Aorta (tissue), 5 donors: ENCODE measurements at regions not wholly inside any gene's neighbourhood (a gene's known extent, or its start where the extent isn't known, plus 50 kb on each side); places are given as distances from the start of the nearest gene placed in this dataset.

ENCODE experiments used
- ATAC-seq: fragments of 200-7000 bp; cut with Tn5 transposase; one replicate; pipeline ENCODE4 v1.9.1; 2022; ENCODE audit warnings: moderate library complexity; ENCODE audit not compliant: low FRiP score
- DNase-seq, 2 donors: peaks; one replicate each; pipeline ENCODE4 v3.0.0-alpha.2; 2020
- H3K27ac ChIP-seq, 2 donors: one replicate each; pipeline ENCODE4 v1.5.1; 2013; ENCODE audit warnings: low read length in 2 of 2, mild to moderate bottlenecking in 2 of 2, moderate library complexity in 2 of 2, control low read depth in 1 of 2, inconsistent platforms in 1 of 2, low read depth in 1 of 2
- H3K27me3 ChIP-seq, 2 donors: one replicate each; pipeline ENCODE4 v1.6.1; 2013; ENCODE audit warnings: control low read depth in 1 of 2, low read length in 1 of 2, mild to moderate bottlenecking in 1 of 2, moderate library complexity in 1 of 2; ENCODE audit not compliant: insufficient read depth in 2 of 2, control insufficient read depth in 1 of 2
- H3K36me3 ChIP-seq, 2 donors: one replicate each; pipeline ENCODE4 v1.6.1; 2013; ENCODE audit warnings: control low read depth in 1 of 2, low read length in 1 of 2, mild to moderate bottlenecking in 1 of 2; ENCODE audit not compliant: insufficient read depth in 2 of 2, control insufficient read depth in 1 of 2
- H3K4me1 ChIP-seq, 2 donors: one replicate each; pipeline ENCODE4 v1.6.1; 2013; ENCODE audit warnings: low read length in 2 of 2, control low read depth in 1 of 2, mild to moderate bottlenecking in 1 of 2, moderate library complexity in 1 of 2; ENCODE audit not compliant: insufficient read depth in 2 of 2, control insufficient read depth in 1 of 2
- H3K4me3 ChIP-seq, 2 donors: one replicate each; pipeline ENCODE4 v1.5.1; 2013; ENCODE audit warnings: low read length in 2 of 2, control low read depth in 1 of 2, mild to moderate bottlenecking in 1 of 2
- H3K9me3 ChIP-seq: one replicate; pipeline ENCODE4 v1.6.1; 2013; ENCODE audit warnings: mild to moderate bottlenecking, low read length; ENCODE audit not compliant: control insufficient read depth
- WGBS, 2 donors: extraction: QIAGEN DNeasy Blood & Tissue Kit; methylation state at CpG; one replicate each; pipeline ENCODE4 v1.1.7; 2013; 5-methylcytosine and 5-hydroxymethylcytosine counted together
- intact Hi-C, 2 donors: fragments of 100-400 bp; cut with DNase I; formaldehyde crosslinking; loops; one replicate each; pipeline versions ENCODE4 v1.14.2 to v1.15.0; 2022
- donor health status: healthy with polysubstance abuse.
- donor health status: Bipolar disorder and iron deficiency.
- donor health status: DM: no; HTN: no; CAD: no.
- donor health status: DM: no; HTN: no; CAD: no.
- donor health status: DM: yes; HTN: yes; CAD: no.

DNA sequence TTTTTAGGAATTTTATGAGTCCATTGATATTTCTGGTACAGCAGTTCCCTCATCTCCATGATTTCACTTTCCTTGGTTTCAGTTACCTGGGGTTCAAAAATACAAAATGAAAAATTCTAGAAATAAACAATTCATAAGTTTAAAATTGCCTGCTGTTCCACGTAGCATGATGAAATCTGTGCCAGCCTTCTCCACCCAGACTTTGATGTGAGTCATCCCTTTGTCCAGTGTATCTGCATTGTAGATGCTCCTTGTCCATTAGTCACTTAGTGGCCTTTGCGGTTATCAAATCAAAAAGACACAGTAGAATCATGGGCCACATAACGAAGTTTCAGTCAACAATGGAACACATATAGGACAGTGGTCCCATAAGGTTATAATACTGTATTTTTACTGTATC, 286.9 kb downstream of the PTEN start:
- WGBS, 2 donors: 94 to 95% methylated on average over 3 of the region's 3 CpGs
- Histone ChIP-seq H3K4me3 (no peak overlapping the region), H3K27ac (no peak overlapping the region), H3K9me3 (no peaks in the 10 kb centered on the region), H3K27me3 (no peaks in the 10 kb centered on the region), H3K36me3 (no peaks in the 10 kb centered on the region), H3K4me1 (peaks cover 2 to 4% of the 10 kb centered on the region in 2 donors)
- intact Hi-C loops: loop anchor here in 1 of 2 donors (5.0 to 10.0 kb wide), 2 partner anchors 96 to 288 kb away; partner anchors contain the start of genes KLLN and PTEN
- ATAC-seq: no peak
- no peak for DNase-seq

DNA sequence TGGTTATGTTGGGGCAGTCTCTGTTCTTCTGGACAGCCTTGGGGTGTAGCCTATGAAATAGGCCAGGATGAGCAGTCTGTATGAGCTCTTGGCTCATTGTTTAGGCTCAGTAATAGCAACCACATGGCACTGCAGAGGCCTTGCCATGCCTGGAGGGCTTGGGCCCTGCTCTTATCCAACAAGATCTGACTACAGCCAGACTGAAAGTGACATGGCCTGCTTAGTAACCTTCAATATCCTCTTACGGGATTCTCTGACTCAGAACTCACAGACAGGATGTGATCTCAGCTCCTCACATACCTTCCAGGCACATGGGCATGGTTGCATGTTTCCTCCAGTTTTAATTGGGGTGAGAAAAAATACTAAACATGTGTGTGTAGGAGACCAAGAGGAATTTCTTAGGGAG, 289.3 kb downstream of the PTEN start:
- no peaks in the 10 kb centered on the region for H3K36me3 ChIP-seq
- ATAC-seq (peak; percentile 48), DNase-seq (peak in 1 of 2 donors; percentile 64)
- H3K4me3 ChIP-seq: no peak overlapping the region
- intact Hi-C loops: loop anchor here in 1 of 2 donors (5.0 to 10.0 kb wide), 2 partner anchors 98 to 290 kb away; partner anchors contain the start of genes KLLN and PTEN
- no peaks in the 10 kb centered on the region for H3K27me3 ChIP-seq
- no peaks in the 10 kb centered on the region for H3K9me3 ChIP-seq
- WGBS, 2 donors: 14 to 24% methylated on average over 1 of the region's 1 CpG
- H3K4me1 ChIP-seq: peaks cover 3 to 4% of the 10 kb centered on the region in 2 donors
- no peak overlapping the region for H3K27ac ChIP-seq

DNA sequence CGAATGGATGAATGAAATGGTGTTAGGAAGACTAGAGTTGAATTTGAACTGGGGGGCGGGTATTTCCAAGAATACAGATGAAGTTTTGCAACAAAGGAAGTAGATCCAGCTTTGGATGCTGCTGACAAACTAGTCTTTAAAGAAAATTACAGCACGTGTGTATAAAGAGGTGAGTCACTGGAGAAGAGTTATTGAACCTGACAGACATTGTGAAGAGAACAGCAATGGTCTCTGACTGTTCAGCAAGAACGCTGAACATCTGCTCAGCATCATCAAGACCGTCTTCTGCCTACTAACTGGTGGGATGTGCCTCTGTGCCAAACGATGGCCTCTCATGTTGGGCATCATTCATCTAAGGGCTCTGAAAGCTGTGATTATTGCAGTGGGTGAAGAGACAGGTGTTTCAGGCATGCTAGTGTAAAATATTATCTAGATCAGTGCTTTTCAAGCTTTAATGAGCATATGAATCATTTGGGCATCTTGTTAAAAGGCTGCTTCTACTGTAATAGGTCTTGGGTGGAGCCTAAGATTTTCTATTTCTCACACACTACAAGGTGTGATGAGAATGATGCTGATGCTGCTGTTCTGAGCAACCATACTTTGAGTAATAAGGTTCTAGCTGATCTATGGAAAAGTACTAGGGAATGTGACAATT, 291.3 kb downstream of the PTEN start:
- WGBS, 2 donors: 90 to 93% methylated on average over 6 of the region's 6 CpGs
- DNase-seq (no peak), ATAC-seq (no peak)
- H3K4me3 ChIP-seq: no peak overlapping the region
- H3K4me1 ChIP-seq: peaks cover 5 to 12% of the 10 kb centered on the region in 2 donors
- H3K27me3 ChIP-seq: no peaks in the 10 kb centered on the region
- no peaks in the 10 kb centered on the region for H3K36me3 ChIP-seq
- H3K27ac ChIP-seq: no peak overlapping the region
- intact Hi-C loops: loop anchor here in 1 of 2 donors (5.0 to 10.0 kb wide), 2 partner anchors 100 to 292 kb away; partner anchors contain the start of genes KLLN and PTEN
- H3K9me3 ChIP-seq: no peaks in the 10 kb centered on the region

DNA sequence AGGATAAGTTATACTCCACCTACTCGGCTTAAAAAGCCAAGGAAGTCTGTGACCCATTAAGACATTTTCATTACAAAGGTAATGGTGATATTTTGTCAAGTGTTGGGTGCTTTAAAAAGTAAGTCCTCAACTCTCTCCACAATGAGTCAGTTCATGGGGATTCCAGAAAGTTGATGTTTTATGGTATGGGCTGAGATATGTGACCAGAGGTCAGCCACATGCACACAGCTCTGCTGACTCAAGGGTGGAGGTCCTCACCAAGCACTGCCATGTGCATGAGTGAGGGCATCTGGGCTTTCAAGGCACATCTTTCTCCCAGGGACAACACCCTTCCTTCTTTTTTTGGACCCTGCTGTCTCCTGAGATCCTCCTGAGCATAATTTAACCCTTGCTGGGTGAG, 292.9 kb downstream of the PTEN start:
- intact Hi-C loops: loop anchor here in 1 of 2 donors (10.0 kb wide), 1 partner anchor 102 kb away; no protein-coding TSS in a partner anchor
- 89 to 95% methylated on average over 1 of the region's 1 CpG for WGBS, 2 donors
- Histone ChIP-seq H3K4me3 (no peak overlapping the region), H3K36me3 (no peaks in the 10 kb centered on the region), H3K9me3 (no peaks in the 10 kb centered on the region), H3K27me3 (no peaks in the 10 kb centered on the region), H3K4me1 (peaks cover 5 to 12% of the 10 kb centered on the region in 2 donors), H3K27ac (no peak overlapping the region)
- DNase-seq (no peak), ATAC-seq (no peak)

DNA sequence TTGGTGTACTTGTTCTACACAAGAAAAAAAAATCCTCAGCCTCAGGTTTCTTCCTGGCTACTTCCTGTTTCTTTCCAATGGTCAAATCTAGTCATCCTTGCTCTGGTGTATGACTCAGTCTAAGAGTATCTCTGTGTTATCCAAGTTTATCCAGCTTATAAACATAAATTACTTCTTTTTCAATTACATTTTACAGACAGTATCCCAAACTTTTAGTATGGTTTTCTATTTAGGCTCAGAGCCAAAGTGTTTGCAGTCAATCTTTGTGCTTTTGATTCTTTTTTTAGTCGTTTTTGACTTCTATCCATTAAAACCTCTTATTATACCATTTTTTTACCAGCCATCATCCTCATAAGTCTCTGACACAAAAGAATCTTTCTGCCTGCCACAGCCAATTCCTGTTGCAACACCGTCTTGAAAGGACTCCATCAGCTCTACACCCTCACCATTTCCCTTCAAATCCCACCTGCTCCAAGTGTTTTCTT, 294.6 kb downstream of the PTEN start:
- Histone ChIP-seq H3K36me3 (no peaks in the 10 kb centered on the region), H3K4me1 (peaks cover 5 to 12% of the 10 kb centered on the region in 2 donors), H3K27me3 (no peaks in the 10 kb centered on the region), H3K27ac (peak overlapping the region; percentile 64 to 82), H3K4me3 (no peak overlapping the region), H3K9me3 (no peaks in the 10 kb centered on the region)
- intact Hi-C loops: loop anchor here in 1 of 2 donors (10.0 kb wide), 1 partner anchor 103 kb away; no protein-coding TSS in a partner anchor
- DNase-seq (no peak), ATAC-seq (peak; percentile 83)
- WGBS, 2 donors: 0 to 5% methylated on average over 2 of the region's 2 CpGs

DNA sequence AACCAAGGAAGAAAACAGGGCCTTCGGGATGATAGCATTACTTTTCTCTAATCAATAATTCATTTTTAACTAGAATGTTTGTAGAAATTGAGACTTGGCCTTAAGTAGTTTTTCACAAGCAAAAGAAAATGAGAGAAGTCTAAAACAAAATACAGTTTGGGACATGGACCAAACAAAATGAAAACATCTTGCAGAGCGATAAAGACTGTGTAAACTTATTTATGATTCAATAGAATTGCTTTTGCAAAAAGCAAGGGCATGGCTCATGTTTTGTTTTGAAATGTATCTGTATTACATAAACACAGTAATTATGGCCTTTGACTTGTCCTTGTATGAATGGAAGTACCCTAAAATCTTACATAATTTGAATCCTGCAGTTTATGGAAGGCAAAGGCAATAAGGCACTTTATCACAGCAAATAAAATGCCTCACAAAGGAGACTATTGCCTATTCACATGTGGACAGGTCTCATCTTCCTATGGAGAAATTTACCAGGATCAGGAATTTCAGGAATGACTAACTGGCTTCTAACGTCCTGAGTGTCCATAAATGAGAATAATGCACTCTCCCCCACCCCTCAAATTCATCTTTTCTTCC, 295.2 kb downstream of the PTEN start:
- ATAC-seq (no peak), DNase-seq (no peak)
- peak overlapping the region in 1 of 2 donors; percentile 82 for H3K27ac ChIP-seq
- intact Hi-C loops: loop anchor here in 1 of 2 donors (10.0 kb wide), 1 partner anchor 104 kb away; no protein-coding TSS in a partner anchor
- no peaks in the 10 kb centered on the region for H3K27me3 ChIP-seq
- no peaks in the 10 kb centered on the region for H3K36me3 ChIP-seq
- H3K4me1 ChIP-seq: peaks cover 5 to 8% of the 10 kb centered on the region in 2 donors
- H3K9me3 ChIP-seq: no peaks in the 10 kb centered on the region
- 11 to 23% methylated on average over 3 of the region's 3 CpGs for WGBS, 2 donors
- no peak overlapping the region for H3K4me3 ChIP-seq

DNA sequence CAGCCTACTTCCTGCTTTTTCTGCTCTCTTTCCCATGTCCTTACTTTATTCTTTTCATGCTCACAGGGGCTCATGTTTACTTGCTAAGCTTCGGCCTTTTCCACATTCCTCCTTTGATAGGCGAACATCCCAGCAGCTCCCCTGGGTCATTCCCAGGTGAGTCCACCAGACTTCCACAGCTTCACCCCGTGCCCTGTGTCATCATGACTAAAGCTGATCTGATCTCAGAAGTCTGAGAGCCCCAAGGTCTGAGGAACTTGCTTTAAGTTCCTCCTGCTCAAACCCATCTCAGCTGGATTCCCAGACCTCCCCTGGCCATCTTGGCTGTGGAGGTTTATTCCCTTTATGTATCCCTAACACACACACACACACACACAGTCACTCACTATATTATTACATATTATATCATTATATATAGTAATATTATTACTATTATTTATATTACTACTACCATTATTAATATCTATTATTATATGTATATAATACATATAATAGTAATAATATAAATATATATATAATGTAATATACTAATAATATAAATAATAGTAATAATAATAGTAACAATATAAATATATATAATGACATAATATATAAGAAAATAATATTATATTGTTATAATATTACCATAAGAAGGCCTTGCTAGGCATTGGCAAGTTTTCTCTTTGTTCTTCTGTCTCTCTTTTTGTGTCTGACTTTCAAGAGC, 295.9 kb downstream of the PTEN start:
- H3K9me3 ChIP-seq: no peaks in the 10 kb centered on the region
- no peaks in the 10 kb centered on the region for H3K36me3 ChIP-seq
- peaks cover 5 to 8% of the 10 kb centered on the region in 2 donors for H3K4me1 ChIP-seq
- H3K27me3 ChIP-seq: no peaks in the 10 kb centered on the region
- H3K4me3 ChIP-seq: no peak overlapping the region
- ATAC-seq (no peak), DNase-seq (no peak)
- H3K27ac ChIP-seq: peak overlapping the region in 1 of 2 donors; percentile 12
- intact Hi-C loops: loop anchor here in 1 of 2 donors (10.0 kb wide), 1 partner anchor 104 kb away; no protein-coding TSS in a partner anchor
- WGBS, 2 donors: 47 to 51% methylated on average over 3 of the region's 3 CpGs

DNA sequence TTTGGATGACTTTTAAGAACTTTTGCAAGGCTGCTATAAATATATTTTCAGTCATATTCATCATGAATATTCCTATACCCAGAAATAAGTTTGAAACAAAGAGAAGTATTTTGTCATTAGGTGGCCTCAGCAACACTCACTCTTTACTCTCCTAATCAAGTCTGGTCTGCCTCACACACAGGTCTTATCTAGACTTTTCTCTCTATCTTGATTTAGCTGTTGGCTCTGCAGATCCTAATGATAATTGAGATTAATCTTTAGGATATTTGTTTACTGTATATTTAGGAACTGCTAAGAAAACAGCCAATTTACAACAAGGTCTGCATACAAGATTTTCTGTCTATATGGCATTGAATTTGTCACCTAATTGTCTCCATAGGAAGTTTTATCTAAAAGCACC, 297.6 kb downstream of the PTEN start:
- Histone ChIP-seq H3K27ac (no peak overlapping the region), H3K36me3 (no peaks in the 10 kb centered on the region), H3K9me3 (no peaks in the 10 kb centered on the region), H3K4me3 (no peak overlapping the region), H3K4me1 (peaks cover 11 to 12% of the 10 kb centered on the region in 2 donors), H3K27me3 (no peaks in the 10 kb centered on the region)
- ATAC-seq: no peak
- intact Hi-C loops: loop anchor here (10.0 kb wide), 2 partner anchors 196 to 394 kb away; no protein-coding TSS in a partner anchor
- DNase-seq: no peak
